GM18868 (cell line): ENCODE measurements at regions not wholly inside any gene's neighbourhood (a gene's known extent, or its start where the extent isn't known, plus 50 kb on each side); places are given as distances from the start of the nearest gene placed in this dataset.
"Not testable (repeated sequence)": the region's sequence is repeated elsewhere in the genome, so short reads cannot be mapped to it uniquely, and the experiment has no call there.

Experiments
- ATAC-seq: cut with Tn5 transposase; IDR thresholded peaks from one replicate; pipeline ENCODE4 v1.9.1; 2021; ENCODE audit warnings: mild to moderate bottlenecking, moderate library complexity; ENCODE audit not compliant: unreplicated experiment

GRCh38 chr5:25405850-25406249 is 761.1 kb upstream of the CDH10 start:
- no peak for ATAC-seq

GRCh38 chr5:25399878-25400480 is 755.2 kb upstream of the CDH10 start:
- no peak for ATAC-seq

GRCh38 chr5:25393957-25394356 is 749.2 kb upstream of the CDH10 start:
- no peak for ATAC-seq

- ATAC-seq, result no peak
These were observed 748.5 kb upstream of the CDH10 start for GRCh38 chr5:25393256-25393655.

GRCh38 chr5:25387953-25388352 is 743.2 kb upstream of the CDH10 start:
- ATAC-seq, result no peak

- ATAC-seq, result no peak
These were observed 718.0 kb upstream of the CDH10 start for GRCh38 chr5:25362799-25363198.

- ATAC-seq, result no peak
These were observed 714.1 kb upstream of the CDH10 start for GRCh38 chr5:25358919-25359318.

GRCh38 chr5:25357605-25358004 is 712.8 kb upstream of the CDH10 start:
- ATAC-seq, result no peak

GRCh38 chr5:25349746-25350145 is 705.0 kb upstream of the CDH10 start:
- ATAC-seq, result no peak

- ATAC-seq, result no peak
These were observed 700.5 kb upstream of the CDH10 start for GRCh38 chr5:25345240-25345771.

- ATAC-seq, result no peak
These were observed 694.8 kb upstream of the CDH10 start for GRCh38 chr5:25339541-25339940.

GRCh38 chr5:25334350-25334749 is 689.6 kb upstream of the CDH10 start:
- ATAC-seq, result no peak

GRCh38 chr5:25330721-25331120 is 685.9 kb upstream of the CDH10 start:
- ATAC-seq, result no peak

- ATAC-seq, result no peak
These were observed 682.4 kb upstream of the CDH10 start for GRCh38 chr5:25327172-25327571.

- no peak for ATAC-seq
These were observed 657.1 kb upstream of the CDH10 start for GRCh38 chr5:25301836-25302235.

GRCh38 chr5:25295067-25295466 is 650.3 kb upstream of the CDH10 start:
- ATAC-seq, result no peak

GRCh38 chr5:25289766-25290165 is 645.0 kb upstream of the CDH10 start:
- ATAC-seq, result not testable (repeated sequence)

GRCh38 chr5:25286319-25286718 is 641.5 kb upstream of the CDH10 start:
- no peak for ATAC-seq

GRCh38 chr5:25285136-25285535 is 640.4 kb upstream of the CDH10 start:
- ATAC-seq, result no peak

GRCh38 chr5:25263507-25263906 is 618.7 kb upstream of the CDH10 start:
- ATAC-seq, result not testable (repeated sequence)

GRCh38 chr5:25262221-25262620 is 617.4 kb upstream of the CDH10 start:
- ATAC-seq, result no peak

GRCh38 chr5:25255128-25255527 is 610.4 kb upstream of the CDH10 start:
- peak; percentile 69 for ATAC-seq

- no peak for ATAC-seq
These were observed 597.2 kb upstream of the CDH10 start for GRCh38 chr5:25241981-25242380.
